ENCODE measurements at regions not wholly inside any gene's neighbourhood (a gene's known extent, or its start where the extent isn't known, plus 50 kb on each side); places are given as distances from the start of the nearest gene placed in this dataset.

- ATAC-seq (ENCODE audit: poor library complexity): no peak
- H3K27me3 ChIP-seq (ENCODE audit: control insufficient read depth in 1 of 2, insufficient read depth in 2 of 2, low read length in 2 of 2): no peaks in the 10 kb centered on the region
- intact Hi-C loops (cut with DNase I, micrococcal nuclease): no loop called here
- Mint-ChIP-seq H3K9me3 (no peaks in the 10 kb centered on the region), H3K27me3 (no peaks in the 10 kb centered on the region), H3K4me3 (no peak overlapping the region), H3K27ac (no peak overlapping the region), H3K4me1 (ENCODE audit: low read depth) (no peaks in the 10 kb centered on the region), H3K36me3 (ENCODE audit: low read depth) (no peaks in the 10 kb centered on the region)
- H3K36me3 ChIP-seq (ENCODE audit: insufficient read depth, low read length): no peaks in the 10 kb centered on the region
- DNase-seq: no peak
- TF ChIP-seq, protein P1, sequence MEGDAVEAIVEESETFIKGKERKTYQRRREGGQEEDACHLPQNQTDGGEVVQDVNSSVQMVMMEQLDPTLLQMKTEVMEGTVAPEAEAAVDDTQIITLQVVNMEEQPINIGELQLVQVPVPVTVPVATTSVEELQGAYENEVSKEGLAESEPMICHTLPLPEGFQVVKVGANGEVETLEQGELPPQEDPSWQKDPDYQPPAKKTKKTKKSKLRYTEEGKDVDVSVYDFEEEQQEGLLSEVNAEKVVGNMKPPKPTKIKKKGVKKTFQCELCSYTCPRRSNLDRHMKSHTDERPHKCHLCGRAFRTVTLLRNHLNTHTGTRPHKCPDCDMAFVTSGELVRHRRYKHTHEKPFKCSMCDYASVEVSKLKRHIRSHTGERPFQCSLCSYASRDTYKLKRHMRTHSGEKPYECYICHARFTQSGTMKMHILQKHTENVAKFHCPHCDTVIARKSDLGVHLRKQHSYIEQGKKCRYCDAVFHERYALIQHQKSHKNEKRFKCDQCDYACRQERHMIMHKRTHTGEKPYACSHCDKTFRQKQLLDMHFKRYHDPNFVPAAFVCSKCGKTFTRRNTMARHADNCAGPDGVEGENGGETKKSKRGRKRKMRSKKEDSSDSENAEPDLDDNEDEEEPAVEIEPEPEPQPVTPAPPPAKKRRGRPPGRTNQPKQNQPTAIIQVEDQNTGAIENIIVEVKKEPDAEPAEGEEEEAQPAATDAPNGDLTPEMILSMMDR (IDR thresholded peaks at IDR 0.05): no peak
- H3K27ac ChIP-seq (ENCODE audit: low read depth in 1 of 2, low read length in 2 of 2): no peak overlapping the region
- ChIA-PET CTCF (no interaction called here), POLR2A (no interaction called here)
- peaks cover 5 to 12% of the 10 kb centered on the region in 2 experiments for H3K9me3 ChIP-seq (ENCODE audit: control insufficient read depth in 1 of 2, insufficient read depth in 1 of 2, low read length in 2 of 2)
- H3K4me1 ChIP-seq (ENCODE audit: insufficient read depth, low read length): peaks cover 1% of the 10 kb centered on the region
- no peak overlapping the region for H3K4me3 ChIP-seq (ENCODE audit: low read length)
Observed at GRCh38 chr2:239762106-239762505, 263.0 kb downstream of the NDUFA10 start.

DNA sequence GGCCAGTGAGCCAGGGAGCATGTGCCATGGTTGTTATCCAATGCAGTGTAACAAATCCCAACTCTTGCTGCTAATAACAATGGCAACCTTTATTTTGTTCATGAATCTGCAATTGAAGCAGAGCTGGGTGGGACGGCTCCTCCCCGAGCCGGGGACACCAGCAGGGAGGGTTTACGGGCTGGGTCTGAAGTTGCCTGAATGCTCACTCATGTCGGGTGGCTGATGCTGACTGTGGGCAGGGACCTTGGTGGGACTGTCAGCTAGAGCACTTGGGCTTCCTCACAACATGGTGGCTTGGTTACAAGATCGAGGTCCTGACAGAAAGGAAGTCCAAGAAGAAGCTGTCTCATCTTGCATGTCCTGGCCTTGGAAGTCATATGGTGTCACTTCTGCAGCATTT lies 264.5 kb downstream of the NDUFA10 start:
- Histone ChIP-seq H3K9me3 (ENCODE audit: control insufficient read depth in 1 of 2, insufficient read depth in 1 of 2, low read length in 2 of 2) (peaks cover 5 to 12% of the 10 kb centered on the region in 2 experiments), H3K27ac (ENCODE audit: low read depth in 1 of 2, low read length in 2 of 2) (no peak overlapping the region), H3K4me1 (ENCODE audit: insufficient read depth, low read length) (peaks cover 10% of the 10 kb centered on the region), H3K36me3 (ENCODE audit: insufficient read depth, low read length) (no peaks in the 10 kb centered on the region), H3K4me3 (ENCODE audit: low read length) (no peak overlapping the region), H3K27me3 (ENCODE audit: control insufficient read depth in 1 of 2, insufficient read depth in 2 of 2, low read length in 2 of 2) (no peaks in the 10 kb centered on the region)
- H3K9me3 Mint-ChIP-seq: no peaks in the 10 kb centered on the region
- ATAC-seq (ENCODE audit: poor library complexity) (no peak), DNase-seq (no peak)
- H3K27ac Mint-ChIP-seq: no peak overlapping the region
- H3K27me3 Mint-ChIP-seq: no peaks in the 10 kb centered on the region
- intact Hi-C loops (cut with DNase I, micrococcal nuclease): no loop called here
- H3K4me3 Mint-ChIP-seq: no peak overlapping the region
- ChIA-PET CTCF (no interaction called here), POLR2A (no interaction called here)
- H3K4me1 Mint-ChIP-seq (ENCODE audit: low read depth): peaks cover 13% of the 10 kb centered on the region
- H3K36me3 Mint-ChIP-seq (ENCODE audit: low read depth): no peaks in the 10 kb centered on the region
- TF ChIP-seq, protein P1 (IDR thresholded peaks at IDR 0.05): no peak

GRCh38 chr2:239758279-239758877 lies 266.8 kb downstream of the NDUFA10 start:
- Histone ChIP-seq H3K4me1 (ENCODE audit: insufficient read depth, low read length) (peaks cover 10% of the 10 kb centered on the region), H3K36me3 (ENCODE audit: insufficient read depth, low read length) (no peaks in the 10 kb centered on the region), H3K9me3 (ENCODE audit: control insufficient read depth in 1 of 2, insufficient read depth in 1 of 2, low read length in 2 of 2) (peaks cover 5 to 12% of the 10 kb centered on the region in 2 experiments), H3K4me3 (ENCODE audit: low read length) (no peak overlapping the region), H3K27ac (ENCODE audit: low read depth in 1 of 2, low read length in 2 of 2) (no peak overlapping the region), H3K27me3 (ENCODE audit: control insufficient read depth in 1 of 2, insufficient read depth in 2 of 2, low read length in 2 of 2) (no peaks in the 10 kb centered on the region)
- Mint-ChIP-seq H3K9me3 (no peaks in the 10 kb centered on the region), H3K36me3 (ENCODE audit: low read depth) (no peaks in the 10 kb centered on the region), H3K4me3 (no peak overlapping the region), H3K27ac (no peak overlapping the region), H3K27me3 (no peaks in the 10 kb centered on the region), H3K4me1 (ENCODE audit: low read depth) (peaks cover 21% of the 10 kb centered on the region)
- CTCF ChIA-PET: no interaction called here
- intact Hi-C loops (cut with DNase I, micrococcal nuclease): no loop called here
- ATAC-seq (ENCODE audit: poor library complexity): no peak
- TF ChIP-seq, protein P1 (IDR thresholded peaks at IDR 0.05): no peak
- POLR2A ChIA-PET: no interaction called here
- no peak for DNase-seq
